HG03135 (cell line): ENCODE measurements at regions not wholly inside any gene's neighbourhood (a gene's known extent, or its start where the extent isn't known, plus 50 kb on each side); places are given as distances from the start of the nearest gene placed in this dataset.

Experiments
- ATAC-seq: cut with Tn5 transposase; IDR thresholded peaks from one replicate; pipeline ENCODE4 v1.9.1; 2021; ENCODE audit warnings: mild to moderate bottlenecking, moderate library complexity; ENCODE audit not compliant: unreplicated experiment

GRCh38 chr2:213202011-213202410 lies 50.6 kb upstream of the IKZF2 start:
- ATAC-seq, result no peak

GRCh38 chr2:213205944-213206343 lies 54.5 kb upstream of the IKZF2 start:
- no peak for ATAC-seq

GRCh38 chr2:213213186-213213585 lies 61.8 kb upstream of the IKZF2 start:
- no peak for ATAC-seq

GRCh38 chr2:213214209-213214608 lies 62.8 kb upstream of the IKZF2 start:
- no peak for ATAC-seq

- ATAC-seq, result no peak
Measured at GRCh38 chr2:213216461-213216860, 65.0 kb upstream of the IKZF2 start.

GRCh38 chr2:213219816-213220215 lies 64.4 kb upstream of the SPAG16 start:
- ATAC-seq, result no peak

GRCh38 chr2:213220967-213221603 lies 63.2 kb upstream of the SPAG16 start:
- no peak for ATAC-seq

- ATAC-seq, result no peak
Measured at GRCh38 chr2:213221957-213222356, 62.3 kb upstream of the SPAG16 start.

- ATAC-seq, result no peak
Measured at GRCh38 chr2:213224366-213224765, 59.9 kb upstream of the SPAG16 start.

- no peak for ATAC-seq
Measured at GRCh38 chr2:213225866-213226265, 58.4 kb upstream of the SPAG16 start.

GRCh38 chr2:213227458-213227857 lies 56.8 kb upstream of the SPAG16 start:
- ATAC-seq, result peak; percentile 89

- ATAC-seq, result no peak
Measured at GRCh38 chr2:213228638-213229037, 55.6 kb upstream of the SPAG16 start.

GRCh38 chr2:213229814-213230213 lies 54.5 kb upstream of the SPAG16 start:
- ATAC-seq, result no peak

GRCh38 chr2:213231966-213232365 lies 52.3 kb upstream of the SPAG16 start:
- ATAC-seq, result no peak

GRCh38 chr2:213232649-213233437 lies 51.4 kb upstream of the SPAG16 start:
- peak; percentile 91 for ATAC-seq

- no peak for ATAC-seq
Measured at GRCh38 chr2:213233438-213234330, 50.6 kb upstream of the SPAG16 start.
